RWPE1 (cell line): ENCODE measurements at regions not wholly inside any gene's neighbourhood (a gene's known extent, or its start where the extent isn't known, plus 50 kb on each side); places are given as distances from the start of the nearest gene placed in this dataset.

Experiments
- CTCF ChIA-PET: fragments of 350-600 bp; sonication (Branson Sonifier 250); formaldehyde crosslinking; extraction: SDS; loops from one replicate; lab custom pipeline; 2021; lab: Yijun Ruan, JAX
- POLR2A ChIA-PET: fragments of 400-600 bp; formaldehyde crosslinking; extraction: SDS; loops from one replicate; lab custom pipeline; 2020; ENCODE audit warnings: antibody characterized with exemption; ENCODE audit not compliant: low non-redundant PET; lab: Yijun Ruan, JAX
- DNase-seq: peaks from one replicate; pipeline ENCODE4 v3.0.0; 2012; ENCODE audit warnings: low spot score
- H3K27ac ChIP-seq: fragments of 450-650 bp; 2 replicates; pipeline ENCODE4 v1.5.1; 2017
- CTCF ChIP-seq: fragments of 450-650 bp; conservative IDR thresholded peaks from 2 replicates; pipeline ENCODE4 v1.5.1; 2017; ENCODE audit warnings: low read depth, mild to moderate bottlenecking

- no peak overlapping the region for H3K27ac ChIP-seq
- ChIA-PET POLR2A (no interaction called here), CTCF (interaction anchor here (0.7 to 0.9 kb wide), 2 partner anchors 10 to 52 kb away, joined by 4 read pairs; no protein-coding TSS in a partner anchor)
- no peak for DNase-seq
- TF ChIP-seq CTCF = no peak
Observed at GRCh38 chr10:78222096-78222790, 188.6 kb downstream of the RPS24 start.

GRCh38 chr10:78223088-78223487 lies 189.4 kb downstream of the RPS24 start:
- CTCF ChIA-PET = interaction anchor here (0.9 kb wide), 1 partner anchor 9 kb away, joined by 4 read pairs; no protein-coding TSS in a partner anchor
- POLR2A ChIA-PET = no interaction called here
- TF ChIP-seq CTCF = no peak
- no peak for DNase-seq
- H3K27ac ChIP-seq = no peak overlapping the region

GRCh38 chr10:78224602-78225001 lies 190.9 kb downstream of the RPS24 start:
- no peak for DNase-seq
- TF ChIP-seq CTCF = no peak
- no peak overlapping the region for H3K27ac ChIP-seq
- ChIA-PET POLR2A (no interaction called here), CTCF (interaction anchor here (0.6 kb wide), 2 partner anchors 23 to 779 kb away, joined by 3 read pairs; no protein-coding TSS in a partner anchor)

DNA sequence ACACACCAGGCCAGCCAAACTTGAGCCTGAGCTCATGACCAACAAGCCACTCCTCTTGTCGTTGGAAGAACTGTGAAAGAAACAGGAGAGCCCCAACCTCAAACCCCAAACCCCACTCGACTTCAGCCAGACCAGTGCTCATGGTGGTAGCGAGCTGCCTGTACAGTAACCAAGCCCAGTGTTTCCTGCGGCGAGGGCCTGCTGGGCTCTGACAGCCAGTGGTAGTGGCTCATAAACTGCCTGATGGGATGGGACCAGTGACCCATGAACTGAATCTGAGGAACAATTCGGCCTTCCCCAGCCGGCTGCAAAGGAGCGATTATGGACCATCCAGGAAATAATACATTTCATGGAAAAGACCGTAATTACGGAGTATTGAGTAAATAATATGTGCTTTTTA lies 191.9 kb downstream of the RPS24 start:
- ChIA-PET POLR2A (no interaction called here), CTCF (interaction anchor here (0.6 kb wide), 1 partner anchor 49 kb away, joined by 4 read pairs; no protein-coding TSS in a partner anchor)
- no peak for TF ChIP-seq CTCF
- H3K27ac ChIP-seq = no peak overlapping the region
- no peak for DNase-seq

DNA sequence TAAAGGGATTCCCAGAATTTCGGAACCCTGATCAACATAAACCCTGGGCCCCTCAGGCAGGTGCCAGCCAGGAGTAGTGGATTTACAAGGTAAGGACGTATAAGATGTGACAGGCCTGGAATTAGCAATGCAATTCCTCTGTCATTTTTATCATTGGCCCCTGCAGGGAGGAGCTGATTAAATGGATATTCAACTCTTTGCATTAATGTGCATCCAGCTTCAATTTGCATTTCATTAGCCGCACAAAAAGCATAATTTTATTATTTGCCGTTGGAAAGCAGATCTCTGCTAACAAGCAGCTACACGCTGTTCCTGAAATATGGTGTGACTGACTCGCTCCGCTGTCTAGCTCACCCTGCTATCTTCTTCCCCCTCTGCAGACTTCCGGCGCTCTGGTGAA lies 195.8 kb downstream of the RPS24 start:
- TF ChIP-seq CTCF = no peak
- ChIA-PET CTCF (interaction anchor here (0.6 kb wide), 1 partner anchor 13 kb away, joined by 3 read pairs; no protein-coding TSS in a partner anchor), POLR2A (no interaction called here)
- no peak for DNase-seq
- H3K27ac ChIP-seq = no peak overlapping the region

DNA sequence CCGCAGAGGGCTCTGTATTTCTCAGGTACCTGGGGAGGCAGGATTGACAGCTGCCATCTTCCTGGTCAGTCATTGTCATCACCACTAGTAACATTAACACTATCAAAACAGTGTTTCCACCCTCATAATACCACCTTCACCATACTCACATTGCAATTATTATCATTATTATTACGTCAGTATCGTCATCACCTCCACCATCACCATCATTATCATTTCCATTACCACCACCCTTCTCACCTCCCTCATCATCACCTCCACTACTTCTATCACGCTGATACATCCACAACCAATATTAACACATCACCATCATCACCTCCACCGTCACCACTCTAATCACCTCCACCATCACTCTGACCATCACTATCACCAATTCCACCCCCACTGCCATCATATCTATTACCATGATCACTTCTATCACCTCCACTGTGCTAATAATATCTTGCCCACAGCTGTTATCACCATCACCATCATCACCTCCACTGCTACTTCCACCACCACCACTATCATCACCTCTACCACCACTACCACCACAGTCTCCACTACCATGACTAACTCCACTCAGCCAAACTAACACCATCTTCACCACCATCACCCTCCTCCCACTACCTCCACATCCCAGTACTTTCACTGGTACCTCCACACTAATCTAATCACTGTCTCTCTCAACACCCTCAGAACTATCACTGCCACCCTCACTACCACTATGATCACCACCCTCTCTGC lies 196.4 kb downstream of the RPS24 start:
- no peak for DNase-seq
- no peak overlapping the region for H3K27ac ChIP-seq
- CTCF ChIA-PET = interaction anchor here (0.6 kb wide), 1 partner anchor 13 kb away, joined by 3 read pairs; no protein-coding TSS in a partner anchor
- no peak for TF ChIP-seq CTCF
- POLR2A ChIA-PET = no interaction called here
